ENCODE measurements at regions not wholly inside any gene's neighbourhood (a gene's known extent, or its start where the extent isn't known, plus 50 kb on each side); places are given as distances from the start of the nearest gene placed in this dataset.

- TF ChIP-seq CTCF (IDR thresholded peaks at IDR 0.05 in 4 of 5, conservative IDR thresholded peaks at IDR 0.05 in 1 of 5) (no peak), POLR2A (IDR thresholded peaks at IDR 0.05) (no peak)
- H3K27ac ChIP-seq: no peak overlapping the region
- no peak for ATAC-seq
- no peaks in the 10 kb centered on the region for H3K9me3 ChIP-seq
- no peaks in the 10 kb centered on the region for H3K4me1 ChIP-seq
- in situ Hi-C loops (cut with MboI; ENCODE audit: low sequenced_read_pairs in 4 of 4) (no loop called here), intact Hi-C loops (cut with DNase I; ENCODE audit: low total_unique reads) (no loop called here)
- no peak for DNase-seq
- no peaks in the 10 kb centered on the region for H3K27me3 ChIP-seq
- H3K4me3 ChIP-seq: no peak overlapping the region
- H3K36me3 ChIP-seq: no peaks in the 10 kb centered on the region
Measured at GRCh38 chr12:125288931-125289928, 224.0 kb downstream of the AACS start.

- TF ChIP-seq CTCF (IDR thresholded peaks at IDR 0.05 in 4 of 5, conservative IDR thresholded peaks at IDR 0.05 in 1 of 5) (no peak), POLR2A (IDR thresholded peaks at IDR 0.05) (no peak)
- H3K36me3 ChIP-seq: no peaks in the 10 kb centered on the region
- no peak overlapping the region for H3K4me3 ChIP-seq
- H3K27ac ChIP-seq: no peak overlapping the region
- no peaks in the 10 kb centered on the region for H3K27me3 ChIP-seq
- DNase-seq (no peak), ATAC-seq (no peak)
- intact Hi-C loops (cut with DNase I; ENCODE audit: low total_unique reads) (no loop called here), in situ Hi-C loops (cut with MboI; ENCODE audit: low sequenced_read_pairs in 4 of 4) (no loop called here)
- H3K4me1 ChIP-seq: no peaks in the 10 kb centered on the region
- no peaks in the 10 kb centered on the region for H3K9me3 ChIP-seq
Measured at GRCh38 chr12:125289970-125290369, 224.7 kb downstream of the AACS start.

- no peaks in the 10 kb centered on the region for H3K4me1 ChIP-seq
- no peaks in the 10 kb centered on the region for H3K36me3 ChIP-seq
- TF ChIP-seq POLR2A (IDR thresholded peaks at IDR 0.05): no peak
- no peak for TF ChIP-seq CTCF (IDR thresholded peaks at IDR 0.05 in 4 of 5, conservative IDR thresholded peaks at IDR 0.05 in 1 of 5)
- no peak overlapping the region for H3K27ac ChIP-seq
- ATAC-seq: no peak
- in situ Hi-C loops (cut with MboI; ENCODE audit: low sequenced_read_pairs in 4 of 4) (no loop called here), intact Hi-C loops (cut with DNase I; ENCODE audit: low total_unique reads) (no loop called here)
- no peaks in the 10 kb centered on the region for H3K27me3 ChIP-seq
- H3K4me3 ChIP-seq: no peak overlapping the region
- no peak for DNase-seq
- H3K9me3 ChIP-seq: no peaks in the 10 kb centered on the region
Measured at GRCh38 chr12:125292700-125293099, 227.5 kb downstream of the AACS start.

- in situ Hi-C loops (cut with MboI; ENCODE audit: low sequenced_read_pairs in 4 of 4): no loop called here
Measured at GRCh38 chr12:125295550-125295949, 230.3 kb downstream of the AACS start.

More at GRCh38 chr12:125295550-125295949, 230.3 kb downstream of the AACS start:
- Histone ChIP-seq H3K36me3 (no peaks in the 10 kb centered on the region), H3K4me1 (no peaks in the 10 kb centered on the region), H3K27ac (no peak overlapping the region), H3K27me3 (no peaks in the 10 kb centered on the region), H3K4me3 (no peak overlapping the region), H3K9me3 (no peaks in the 10 kb centered on the region)
- TF ChIP-seq POLR2A (IDR thresholded peaks at IDR 0.05): no peak
- no peak for TF ChIP-seq CTCF (IDR thresholded peaks at IDR 0.05 in 4 of 5, conservative IDR thresholded peaks at IDR 0.05 in 1 of 5)
- DNase-seq (no peak), ATAC-seq (no peak)
- intact Hi-C loops (cut with DNase I; ENCODE audit: low total_unique reads): no loop called here

All from gastrocnemius medialis (tissue), 4 donors.